Brain microvascular endothelial cell (primary cell): ENCODE measurements at regions not wholly inside any gene's neighbourhood (a gene's known extent, or its start where the extent isn't known, plus 50 kb on each side); places are given as distances from the start of the nearest gene placed in this dataset.

ENCODE experiments used
- DNase-seq: peaks from one replicate; pipeline ENCODE4 v3.0.0-alpha.2; 2020
- H3K27ac ChIP-seq: fragments of 250-450 bp; sonication (Bioruptor Pico); 2 replicates; pipeline ENCODE4 v1.5.1; 2020; ENCODE audit warnings: mild to moderate bottlenecking, moderate library complexity
- H3K27me3 ChIP-seq: fragments of 250-450 bp; sonication (Bioruptor Pico); replicated peaks from 2 replicates; pipeline ENCODE4 v1.5.1; 2020; ENCODE audit warnings: mild to moderate bottlenecking
- H3K36me3 ChIP-seq: fragments of 250-450 bp; sonication (Bioruptor Pico); replicated peaks from 2 replicates; pipeline ENCODE4 v1.5.1; 2020; ENCODE audit warnings: mild to moderate bottlenecking
- H3K4me3 ChIP-seq: 2 replicates; pipeline ENCODE4 v1.5.1; 2011; ENCODE audit warnings: low read depth, mild to moderate bottlenecking, control low read depth, low read length, moderate library complexity
- in situ Hi-C: cut with HindIII; loops from 2 replicates; pipeline ENCODE4 v1.10.0; 2017; ENCODE audit warnings: low sequenced_read_pairs, low pct_ligation_motif_present
- TF ChIP-seq, protein P1 (sequence below): IDR thresholded peaks from 2 replicates; pipeline ENCODE4 v1.5.1; 2011; ENCODE audit warnings: low read depth, mild to moderate bottlenecking, moderate library complexity, low read length, control low read depth, inconsistent platforms; ENCODE audit errors: missing control alignments

DNA sequence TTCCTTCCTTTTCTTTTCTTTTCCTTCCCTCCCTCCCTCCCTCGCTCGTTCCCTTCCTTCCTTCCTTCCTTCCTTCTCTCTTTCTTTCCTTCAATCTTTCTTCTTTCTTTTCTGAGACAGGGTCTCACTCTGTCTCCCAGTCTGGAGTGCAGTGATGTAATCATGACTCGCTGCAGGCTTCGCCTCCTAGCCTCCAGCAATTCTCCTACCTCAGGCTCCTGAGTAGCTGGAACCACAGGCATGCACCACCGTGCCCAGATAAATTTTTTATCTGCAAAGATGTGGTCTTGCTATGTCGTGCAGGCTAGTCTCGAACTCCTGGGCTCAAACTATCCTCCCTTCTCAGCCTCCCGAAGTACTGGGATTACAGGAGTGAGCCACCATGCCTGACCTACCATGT is 81.4 kb downstream of the SPATA31C2 start:
- Histone ChIP-seq H3K27ac (no peak overlapping the region), H3K36me3 (no peaks in the 10 kb centered on the region), H3K27me3 (no peaks in the 10 kb centered on the region), H3K4me3 (no peak overlapping the region)
- TF ChIP-seq, protein P1, sequence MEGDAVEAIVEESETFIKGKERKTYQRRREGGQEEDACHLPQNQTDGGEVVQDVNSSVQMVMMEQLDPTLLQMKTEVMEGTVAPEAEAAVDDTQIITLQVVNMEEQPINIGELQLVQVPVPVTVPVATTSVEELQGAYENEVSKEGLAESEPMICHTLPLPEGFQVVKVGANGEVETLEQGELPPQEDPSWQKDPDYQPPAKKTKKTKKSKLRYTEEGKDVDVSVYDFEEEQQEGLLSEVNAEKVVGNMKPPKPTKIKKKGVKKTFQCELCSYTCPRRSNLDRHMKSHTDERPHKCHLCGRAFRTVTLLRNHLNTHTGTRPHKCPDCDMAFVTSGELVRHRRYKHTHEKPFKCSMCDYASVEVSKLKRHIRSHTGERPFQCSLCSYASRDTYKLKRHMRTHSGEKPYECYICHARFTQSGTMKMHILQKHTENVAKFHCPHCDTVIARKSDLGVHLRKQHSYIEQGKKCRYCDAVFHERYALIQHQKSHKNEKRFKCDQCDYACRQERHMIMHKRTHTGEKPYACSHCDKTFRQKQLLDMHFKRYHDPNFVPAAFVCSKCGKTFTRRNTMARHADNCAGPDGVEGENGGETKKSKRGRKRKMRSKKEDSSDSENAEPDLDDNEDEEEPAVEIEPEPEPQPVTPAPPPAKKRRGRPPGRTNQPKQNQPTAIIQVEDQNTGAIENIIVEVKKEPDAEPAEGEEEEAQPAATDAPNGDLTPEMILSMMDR = no peak
- peak; percentile 43 for DNase-seq
- in situ Hi-C loops = no loop called here

DNA sequence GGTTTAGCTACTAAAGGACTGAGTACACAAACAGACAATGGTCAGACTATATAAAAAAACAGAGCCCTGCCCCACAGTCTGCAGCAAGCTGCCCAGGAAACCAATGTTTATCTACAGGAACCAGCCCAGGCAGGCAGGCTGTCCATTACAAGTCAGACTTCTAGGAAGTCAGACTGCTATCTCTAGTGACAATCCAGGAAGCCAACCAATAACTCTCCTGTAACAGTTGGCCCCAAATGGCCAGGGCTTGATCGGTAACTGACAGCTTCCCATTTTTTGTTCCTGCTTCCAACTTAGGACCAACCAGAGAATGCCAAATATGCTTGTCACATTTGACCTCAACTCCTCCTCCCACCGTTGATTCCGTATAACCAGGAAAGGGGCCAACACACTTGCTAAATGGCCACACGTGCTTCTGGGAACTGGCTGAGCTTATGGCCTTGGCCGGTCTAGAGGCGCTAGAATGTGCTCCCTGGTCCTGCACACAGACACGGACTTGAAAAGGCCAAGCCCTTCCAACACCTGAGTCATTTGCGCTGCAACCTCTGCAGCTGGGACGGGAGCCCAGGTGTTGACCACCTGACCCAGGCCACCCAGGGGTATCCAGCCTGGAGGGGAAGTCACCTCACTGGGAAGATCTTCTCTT is 79.6 kb upstream of the CDK20 start:
- Histone ChIP-seq H3K27ac (no peak overlapping the region), H3K4me3 (no peak overlapping the region), H3K27me3 (no peaks in the 10 kb centered on the region), H3K36me3 (no peaks in the 10 kb centered on the region)
- in situ Hi-C loops = no loop called here
- no peak for DNase-seq
- TF ChIP-seq, protein P1 = no peak

DNA sequence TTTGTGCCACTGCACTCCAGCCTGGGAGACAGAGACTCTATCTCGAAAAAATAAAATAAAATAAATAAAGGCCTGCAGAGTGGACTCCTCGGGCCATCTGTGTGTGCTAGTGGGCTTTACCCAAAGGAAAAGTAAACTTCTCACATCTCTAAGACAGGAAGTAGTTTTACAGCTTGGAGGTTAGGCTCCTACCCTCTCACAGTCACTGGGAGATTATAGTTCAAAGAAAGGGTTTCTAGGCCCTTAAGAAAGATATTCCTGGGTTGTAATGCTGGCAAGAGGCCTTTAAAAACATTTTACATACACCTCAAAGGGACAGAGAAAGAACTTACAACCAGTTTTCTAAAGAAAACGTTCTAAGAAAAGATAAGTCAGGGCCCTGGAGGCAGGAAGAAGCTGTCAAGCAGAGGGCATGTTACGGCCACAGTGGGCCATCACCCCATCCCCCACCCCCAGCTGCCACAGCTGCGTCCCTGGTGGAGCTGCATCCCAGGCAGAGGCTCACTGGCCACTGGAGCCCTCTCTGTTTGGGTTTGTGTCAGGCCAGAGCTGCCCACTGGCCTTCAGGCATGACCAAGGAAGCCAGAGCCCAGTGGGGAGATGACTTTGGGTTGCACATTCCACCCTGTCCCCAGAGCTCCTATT is 78.1 kb upstream of the CDK20 start:
- no peaks in the 10 kb centered on the region for H3K27me3 ChIP-seq
- TF ChIP-seq, protein P1 = no peak
- DNase-seq = no peak
- H3K36me3 ChIP-seq = no peaks in the 10 kb centered on the region
- H3K27ac ChIP-seq = no peak overlapping the region
- in situ Hi-C loops = no loop called here
- H3K4me3 ChIP-seq = no peak overlapping the region

DNA sequence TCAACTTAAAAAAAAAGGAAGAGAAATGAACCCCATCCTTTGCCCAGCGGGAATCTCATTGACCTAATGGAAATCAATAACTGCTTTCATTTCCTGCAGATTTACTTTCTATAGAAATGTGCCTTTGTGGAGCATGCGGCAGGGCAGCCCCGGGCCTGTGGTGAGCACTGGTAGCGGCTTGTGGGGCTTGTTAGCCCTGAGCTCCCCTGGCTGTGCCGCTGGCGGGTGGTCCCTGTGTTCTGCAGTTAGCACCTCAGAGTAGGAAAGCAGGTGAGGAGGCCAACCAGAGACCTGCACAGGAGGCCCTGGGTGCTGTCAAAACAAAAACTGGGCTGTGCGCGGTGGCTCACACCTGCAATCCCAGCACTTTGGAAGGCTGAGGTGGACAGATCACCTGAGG is 76.8 kb upstream of the CDK20 start:
- in situ Hi-C loops = no loop called here
- Histone ChIP-seq H3K4me3 (no peak overlapping the region), H3K27ac (no peak overlapping the region), H3K36me3 (no peaks in the 10 kb centered on the region), H3K27me3 (no peaks in the 10 kb centered on the region)
- DNase-seq = no peak
- TF ChIP-seq, protein P1 = no peak

DNA sequence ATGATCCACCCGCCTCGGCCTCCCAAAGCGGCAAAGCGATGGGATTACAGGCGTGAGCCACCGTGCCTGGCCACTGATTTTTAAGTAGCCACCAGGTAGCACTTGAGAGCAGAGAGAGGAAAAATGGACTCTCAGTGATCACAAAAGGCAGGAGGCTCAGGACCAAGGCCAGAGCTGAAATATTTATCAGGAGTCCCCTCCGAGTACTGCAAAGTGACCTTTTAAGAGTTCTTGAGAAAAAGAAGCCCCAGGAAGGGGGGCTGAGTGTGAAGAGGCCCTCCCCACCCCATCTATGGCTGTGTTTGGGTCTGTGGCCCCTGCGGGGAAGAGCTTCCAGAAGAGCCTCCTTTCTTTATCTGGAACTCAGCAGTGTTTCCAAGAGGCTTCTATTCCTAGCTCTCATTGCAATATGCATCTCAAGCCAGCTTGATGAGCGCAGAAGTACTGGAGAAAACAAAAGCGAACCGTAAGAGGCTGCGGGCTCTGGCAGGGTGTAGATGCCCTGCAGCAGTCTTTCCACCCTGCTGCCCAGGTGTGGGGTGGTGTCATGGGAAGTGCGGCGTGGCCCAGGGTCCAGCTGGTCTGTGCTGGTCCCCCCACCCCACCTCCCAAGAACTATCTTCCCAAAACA is 75.5 kb upstream of the CDK20 start:
- H3K36me3 ChIP-seq = no peaks in the 10 kb centered on the region
- TF ChIP-seq, protein P1 = no peak
- H3K27ac ChIP-seq = no peak overlapping the region
- H3K4me3 ChIP-seq = no peak overlapping the region
- in situ Hi-C loops = no loop called here
- no peak for DNase-seq
- H3K27me3 ChIP-seq = no peaks in the 10 kb centered on the region
